Thyroid gland (tissue), 4 donors: ENCODE measurements at regions not wholly inside any gene's neighbourhood (a gene's known extent, or its start where the extent isn't known, plus 50 kb on each side); places are given as distances from the start of the nearest gene placed in this dataset.
"Not testable (repeated sequence)": the region's sequence is repeated elsewhere in the genome, so short reads cannot be mapped to it uniquely, and the experiment has no call there.

Experiments
- DNase-seq, 2 donors: peaks; one replicate each; pipeline ENCODE4 v3.0.0-alpha.2; 2019
- H3K27ac ChIP-seq, 3 donors: fragments of 200-600 bp; sonication (generic); 1 replicate in 2 of 3; 2 replicates in 1 of 3; pipeline ENCODE4 v1.5.1; 2016 to 2019; ENCODE audit warnings: mild to moderate bottlenecking in 1 of 3, moderate library complexity in 1 of 3
- H3K27me3 ChIP-seq: fragments of 200-600 bp; sonication (generic); one replicate; pipeline ENCODE4 v1.5.1; 2019
- H3K36me3 ChIP-seq, 2 donors: fragments of 200-600 bp; sonication (generic); one replicate each; pipeline ENCODE4 v1.5.1; 2016 to 2019
- H3K4me1 ChIP-seq, 2 donors: fragments of 200-600 bp; sonication (generic); one replicate each; pipeline ENCODE4 v1.5.1; 2017 to 2019
- H3K4me3 ChIP-seq, 3 donors: fragments of 200-600 bp; sonication (generic); replicated peaks in 1 of 3; 1 replicate in 2 of 3; 2 replicates in 1 of 3; pipeline ENCODE4 v1.5.1; 2016; ENCODE audit warnings: mild to moderate bottlenecking in 1 of 3
- H3K9me3 ChIP-seq: fragments of 200-600 bp; sonication (generic); one replicate; pipeline ENCODE4 v1.5.1; 2017
- CTCF ChIP-seq, 6 experiments: fragments of 200-600 bp in 3 of 6; fragments of 450-650 bp in 3 of 6; sonication (generic) in 3 of 6; IDR thresholded peaks; one replicate each; pipeline ENCODE4 v1.5.1; 2016 to 2019; ENCODE audit warnings: antibody characterized with exemption in 6 of 6, mild to moderate bottlenecking in 2 of 6, inconsistent platforms in 1 of 6, moderate library complexity in 1 of 6
- POLR2A ChIP-seq, 2 donors: fragments of 450-650 bp; IDR thresholded peaks; one replicate each; pipeline ENCODE4 v1.6.1; 2017; ENCODE audit warnings: antibody characterized with exemption in 2 of 2, mild to moderate bottlenecking in 2 of 2, moderate library complexity in 1 of 2
- WGBS, 2 donors: methylation state at CpG; one replicate each; pipeline ENCODE4 v1.1.5; 2017; 5-methylcytosine and 5-hydroxymethylcytosine counted together
- intact Hi-C: fragments of 100-400 bp; cut with DNase I; formaldehyde crosslinking; loops from one replicate; pipeline ENCODE4 v1.15.1; 2023

GRCh38 chr10:3259499-3259898 is 86.9 kb upstream of the PITRM1 start:
- H3K27me3 ChIP-seq = no peaks in the 10 kb centered on the region
- no peak overlapping the region for H3K4me3 ChIP-seq
- DNase-seq = no peak
- intact Hi-C loops = no loop called here
- no peaks in the 10 kb centered on the region for H3K4me1 ChIP-seq
- no peak overlapping the region for H3K27ac ChIP-seq
- no peaks in the 10 kb centered on the region for H3K9me3 ChIP-seq
- TF ChIP-seq CTCF (IDR thresholded peaks at IDR 0.05) = no peak
- no peak for TF ChIP-seq POLR2A (IDR thresholded peaks at IDR 0.05)
- WGBS, 2 donors = 94 to 95% methylated on average over 11 of the region's 11 CpGs
- H3K36me3 ChIP-seq = no peaks in the 10 kb centered on the region

- H3K27me3 ChIP-seq = no peaks in the 10 kb centered on the region
- H3K4me3 ChIP-seq = no peak overlapping the region
- no peaks in the 10 kb centered on the region for H3K9me3 ChIP-seq
- no peaks in the 10 kb centered on the region for H3K4me1 ChIP-seq
- 90 to 94% methylated on average over 7 of the region's 7 CpGs for WGBS, 2 donors
- intact Hi-C loops = no loop called here
- H3K27ac ChIP-seq = no peak overlapping the region
- no peak for TF ChIP-seq CTCF (IDR thresholded peaks at IDR 0.05)
- no peak for TF ChIP-seq POLR2A (IDR thresholded peaks at IDR 0.05)
- H3K36me3 ChIP-seq = no peaks in the 10 kb centered on the region
- no peak for DNase-seq
Observed at GRCh38 chr10:3258394-3258793, 85.8 kb upstream of the PITRM1 start.

GRCh38 chr10:3255616-3256015 is 83.0 kb upstream of the PITRM1 start:
- TF ChIP-seq POLR2A (IDR thresholded peaks at IDR 0.05) (no peak), CTCF (IDR thresholded peaks at IDR 0.05) (no peak)
- H3K27ac ChIP-seq = no peak overlapping the region
- H3K4me1 ChIP-seq = no peaks in the 10 kb centered on the region
- no peak for DNase-seq
- no peaks in the 10 kb centered on the region for H3K36me3 ChIP-seq
- no peaks in the 10 kb centered on the region for H3K27me3 ChIP-seq
- WGBS, 2 donors = 67 to 83% methylated on average over 4 of the region's 4 CpGs
- no peak overlapping the region for H3K4me3 ChIP-seq
- H3K9me3 ChIP-seq = no peaks in the 10 kb centered on the region
- intact Hi-C loops = no loop called here

- DNase-seq = no peak
- WGBS, 2 donors = 72 to 82% methylated on average over 5 of the region's 5 CpGs
- intact Hi-C loops = no loop called here
Observed at GRCh38 chr10:3255075-3255474, 82.5 kb upstream of the PITRM1 start.

GRCh38 chr10:3253974-3254373 is 81.4 kb upstream of the PITRM1 start:
- H3K9me3 ChIP-seq, H3K27ac ChIP-seq, H3K36me3 ChIP-seq, intact Hi-C loops, H3K4me3 ChIP-seq, H3K27me3 ChIP-seq, H3K4me1 ChIP-seq, DNase-seq: not testable (repeated sequence)
- 91 to 92% methylated on average over 3 of the region's 3 CpGs for WGBS, 2 donors

More at GRCh38 chr10:3255075-3255474, 82.5 kb upstream of the PITRM1 start:
- H3K27ac ChIP-seq = no peak overlapping the region
- H3K9me3 ChIP-seq = no peaks in the 10 kb centered on the region
- no peaks in the 10 kb centered on the region for H3K27me3 ChIP-seq
- TF ChIP-seq POLR2A (IDR thresholded peaks at IDR 0.05) = no peak
- no peak for TF ChIP-seq CTCF (IDR thresholded peaks at IDR 0.05)
- no peak overlapping the region for H3K4me3 ChIP-seq
- no peaks in the 10 kb centered on the region for H3K4me1 ChIP-seq
- H3K36me3 ChIP-seq = no peaks in the 10 kb centered on the region

GRCh38 chr10:3251172-3251571 is 78.6 kb upstream of the PITRM1 start:
- 88 to 90% methylated on average over 10 of the region's 10 CpGs for WGBS, 2 donors
- H3K4me3 ChIP-seq = no peak overlapping the region
- TF ChIP-seq POLR2A (IDR thresholded peaks at IDR 0.05) (no peak), CTCF (IDR thresholded peaks at IDR 0.05) (no peak)
- H3K9me3 ChIP-seq = no peaks in the 10 kb centered on the region
- H3K4me1 ChIP-seq = no peaks in the 10 kb centered on the region
- no peaks in the 10 kb centered on the region for H3K27me3 ChIP-seq
- no peaks in the 10 kb centered on the region for H3K36me3 ChIP-seq
- no peak for DNase-seq
- intact Hi-C loops = no loop called here
- H3K27ac ChIP-seq = no peak overlapping the region
